ENCODE measurements at regions not wholly inside any gene's neighbourhood (a gene's known extent, or its start where the extent isn't known, plus 50 kb on each side); places are given as distances from the start of the nearest gene placed in this dataset.

DNA sequence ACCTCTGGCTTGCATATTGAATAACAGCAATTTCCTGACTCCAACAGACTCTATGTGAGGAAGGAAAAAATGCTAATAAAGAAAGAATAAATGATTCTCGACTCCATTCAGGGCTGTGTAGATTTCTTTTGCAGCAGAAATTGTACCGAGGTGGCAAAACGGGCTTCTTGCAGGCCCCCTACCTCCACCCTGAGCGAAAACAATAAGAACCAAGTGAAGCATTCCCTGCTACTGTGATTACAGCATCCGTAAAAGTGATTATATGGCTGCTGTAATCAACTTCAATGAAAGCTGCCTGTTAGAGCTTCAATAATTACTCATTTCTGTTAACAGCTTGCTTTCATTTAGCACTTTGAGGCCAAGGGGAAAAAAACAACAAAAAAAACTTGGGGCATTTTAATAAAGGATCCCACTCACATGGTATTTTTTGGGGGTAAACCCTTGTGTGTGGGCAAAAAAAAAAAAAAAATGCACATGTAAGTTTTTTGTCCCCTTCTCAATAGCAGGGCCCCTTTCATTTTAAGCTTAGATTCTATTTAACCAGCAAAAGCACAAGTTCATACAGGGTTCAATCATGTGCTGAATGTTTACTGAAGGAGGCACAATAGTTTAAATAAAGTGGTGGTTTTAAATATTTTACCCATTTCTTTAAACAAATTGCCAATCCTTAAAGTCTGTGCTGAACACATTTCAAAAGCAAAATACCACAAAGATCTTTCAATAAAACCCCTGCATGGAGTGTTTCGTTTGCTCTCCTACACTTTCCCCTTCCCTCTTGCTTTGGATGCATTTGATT, 271.6 kb downstream of the LMO4 start (continued):
- TF ChIP-seq, protein P1, sequence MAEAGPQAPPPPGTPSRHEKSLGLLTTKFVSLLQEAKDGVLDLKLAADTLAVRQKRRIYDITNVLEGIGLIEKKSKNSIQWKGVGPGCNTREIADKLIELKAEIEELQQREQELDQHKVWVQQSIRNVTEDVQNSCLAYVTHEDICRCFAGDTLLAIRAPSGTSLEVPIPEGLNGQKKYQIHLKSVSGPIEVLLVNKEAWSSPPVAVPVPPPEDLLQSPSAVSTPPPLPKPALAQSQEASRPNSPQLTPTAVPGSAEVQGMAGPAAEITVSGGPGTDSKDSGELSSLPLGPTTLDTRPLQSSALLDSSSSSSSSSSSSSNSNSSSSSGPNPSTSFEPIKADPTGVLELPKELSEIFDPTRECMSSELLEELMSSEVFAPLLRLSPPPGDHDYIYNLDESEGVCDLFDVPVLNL (CRISPR knock-in tag; IDR thresholded peaks at IDR 0.05; ENCODE audit: borderline replicate concordance, low read depth) = no peak
- TF ChIP-seq RORB (CRISPR knock-in tag; IDR thresholded peaks at IDR 0.05) (no peak), TEAD4 (CRISPR knock-in tag; IDR thresholded peaks at IDR 0.05) (no peak), ZNF317 (CRISPR knock-in tag; IDR thresholded peaks at IDR 0.05; ENCODE audit: borderline replicate concordance, low read depth) (no peak)
- TF ChIP-seq, protein P2, sequence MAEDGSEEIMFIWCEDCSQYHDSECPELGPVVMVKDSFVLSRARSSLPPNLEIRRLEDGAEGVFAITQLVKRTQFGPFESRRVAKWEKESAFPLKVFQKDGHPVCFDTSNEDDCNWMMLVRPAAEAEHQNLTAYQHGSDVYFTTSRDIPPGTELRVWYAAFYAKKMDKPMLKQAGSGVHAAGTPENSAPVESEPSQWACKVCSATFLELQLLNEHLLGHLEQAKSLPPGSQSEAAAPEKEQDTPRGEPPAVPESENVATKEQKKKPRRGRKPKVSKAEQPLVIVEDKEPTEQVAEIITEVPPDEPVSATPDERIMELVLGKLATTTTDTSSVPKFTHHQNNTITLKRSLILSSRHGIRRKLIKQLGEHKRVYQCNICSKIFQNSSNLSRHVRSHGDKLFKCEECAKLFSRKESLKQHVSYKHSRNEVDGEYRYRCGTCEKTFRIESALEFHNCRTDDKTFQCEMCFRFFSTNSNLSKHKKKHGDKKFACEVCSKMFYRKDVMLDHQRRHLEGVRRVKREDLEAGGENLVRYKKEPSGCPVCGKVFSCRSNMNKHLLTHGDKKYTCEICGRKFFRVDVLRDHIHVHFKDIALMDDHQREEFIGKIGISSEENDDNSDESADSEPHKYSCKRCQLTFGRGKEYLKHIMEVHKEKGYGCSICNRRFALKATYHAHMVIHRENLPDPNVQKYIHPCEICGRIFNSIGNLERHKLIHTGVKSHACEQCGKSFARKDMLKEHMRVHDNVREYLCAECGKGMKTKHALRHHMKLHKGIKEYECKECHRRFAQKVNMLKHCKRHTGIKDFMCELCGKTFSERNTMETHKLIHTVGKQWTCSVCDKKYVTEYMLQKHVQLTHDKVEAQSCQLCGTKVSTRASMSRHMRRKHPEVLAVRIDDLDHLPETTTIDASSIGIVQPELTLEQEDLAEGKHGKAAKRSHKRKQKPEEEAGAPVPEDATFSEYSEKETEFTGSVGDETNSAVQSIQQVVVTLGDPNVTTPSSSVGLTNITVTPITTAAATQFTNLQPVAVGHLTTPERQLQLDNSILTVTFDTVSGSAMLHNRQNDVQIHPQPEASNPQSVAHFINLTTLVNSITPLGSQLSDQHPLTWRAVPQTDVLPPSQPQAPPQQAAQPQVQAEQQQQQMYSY (CRISPR knock-in tag; IDR thresholded peaks at IDR 0.05) = no peak

DNA sequence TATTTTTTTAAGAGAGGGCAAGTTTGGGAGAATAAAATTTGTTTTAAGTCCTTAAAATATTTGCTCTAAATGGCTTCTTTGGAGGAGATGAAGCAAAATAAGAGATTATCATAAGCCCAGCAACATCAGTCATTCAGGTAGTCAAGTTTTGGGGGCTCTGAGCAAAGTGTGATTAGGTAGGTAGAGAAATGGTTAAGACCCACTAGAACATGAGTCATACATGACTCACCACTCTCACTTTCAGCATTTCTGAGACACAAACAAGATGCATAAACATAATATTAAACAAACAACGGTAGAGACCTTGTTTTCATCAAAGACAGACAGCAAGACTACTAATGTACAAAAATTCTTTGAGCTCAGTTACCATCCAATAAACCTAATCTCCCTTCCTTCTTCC, 272.2 kb downstream of the LMO4 start:
- DNase-seq (ENCODE audit: low spot score) = no peak
- CTCF ChIA-PET = interaction anchor here (0.7 kb wide), 1 partner anchor 270 kb away, joined by 3 read pairs; no protein-coding TSS in a partner anchor
- H3K4me3 Mint-ChIP-seq = no peak overlapping the region
- no peak for ATAC-seq
- POLR2A ChIA-PET = no interaction called here
- no peak overlapping the region for H3K27ac Mint-ChIP-seq
- no peaks in the 10 kb centered on the region for H3K27me3 Mint-ChIP-seq (ENCODE audit: low read depth)
- TF ChIP-seq ZNF232 (CRISPR knock-in tag; IDR thresholded peaks at IDR 0.05) (no peak), ZNF671 (CRISPR knock-in tag; IDR thresholded peaks at IDR 0.05) (no peak)
- TF ChIP-seq, protein P3, sequence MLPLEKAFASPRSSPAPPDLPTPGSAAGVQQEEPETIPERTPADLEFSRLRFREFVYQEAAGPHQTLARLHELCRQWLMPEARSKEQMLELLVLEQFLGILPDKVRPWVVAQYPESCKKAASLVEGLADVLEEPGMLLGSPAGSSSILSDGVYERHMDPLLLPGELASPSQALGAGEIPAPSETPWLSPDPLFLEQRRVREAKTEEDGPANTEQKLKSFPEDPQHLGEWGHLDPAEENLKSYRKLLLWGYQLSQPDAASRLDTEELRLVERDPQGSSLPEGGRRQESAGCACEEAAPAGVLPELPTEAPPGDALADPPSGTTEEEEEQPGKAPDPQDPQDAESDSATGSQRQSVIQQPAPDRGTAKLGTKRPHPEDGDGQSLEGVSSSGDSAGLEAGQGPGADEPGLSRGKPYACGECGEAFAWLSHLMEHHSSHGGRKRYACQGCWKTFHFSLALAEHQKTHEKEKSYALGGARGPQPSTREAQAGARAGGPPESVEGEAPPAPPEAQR (CRISPR knock-in tag; IDR thresholded peaks at IDR 0.05) = no peak
- TF ChIP-seq, protein P4, sequence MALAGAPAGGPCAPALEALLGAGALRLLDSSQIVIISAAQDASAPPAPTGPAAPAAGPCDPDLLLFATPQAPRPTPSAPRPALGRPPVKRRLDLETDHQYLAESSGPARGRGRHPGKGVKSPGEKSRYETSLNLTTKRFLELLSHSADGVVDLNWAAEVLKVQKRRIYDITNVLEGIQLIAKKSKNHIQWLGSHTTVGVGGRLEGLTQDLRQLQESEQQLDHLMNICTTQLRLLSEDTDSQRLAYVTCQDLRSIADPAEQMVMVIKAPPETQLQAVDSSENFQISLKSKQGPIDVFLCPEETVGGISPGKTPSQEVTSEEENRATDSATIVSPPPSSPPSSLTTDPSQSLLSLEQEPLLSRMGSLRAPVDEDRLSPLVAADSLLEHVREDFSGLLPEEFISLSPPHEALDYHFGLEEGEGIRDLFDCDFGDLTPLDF (CRISPR knock-in tag; IDR thresholded peaks at IDR 0.05) = no peak
- H3K36me3 Mint-ChIP-seq = no peaks in the 10 kb centered on the region
- peaks cover 30% of the 10 kb centered on the region for H3K4me1 Mint-ChIP-seq
- H3K9me3 Mint-ChIP-seq = peaks cover 18% of the 10 kb centered on the region

DNA sequence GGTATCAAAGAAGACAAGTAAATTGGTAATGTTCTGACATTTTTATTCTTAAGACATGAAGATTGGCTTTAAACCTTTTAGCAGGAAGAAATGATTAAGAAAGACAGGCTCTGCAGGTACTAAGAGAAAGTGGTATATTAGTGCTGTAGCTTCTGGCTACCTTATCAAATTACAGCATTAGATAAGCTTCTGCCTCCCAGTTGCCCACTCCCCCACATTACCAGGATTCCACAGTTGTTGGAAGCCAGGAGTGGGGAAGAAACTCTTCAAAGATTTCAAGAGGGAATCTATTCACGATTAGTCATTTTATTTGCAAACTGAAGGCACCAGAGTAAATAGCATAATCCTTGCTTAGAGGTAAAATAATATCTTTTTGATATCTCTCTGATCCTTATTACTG, 274.9 kb downstream of the LMO4 start:
- Mint-ChIP-seq H3K27ac (no peak overlapping the region), H3K4me1 (peaks cover 23% of the 10 kb centered on the region), H3K9me3 (peaks cover 24% of the 10 kb centered on the region), H3K36me3 (no peaks in the 10 kb centered on the region), H3K4me3 (no peak overlapping the region), H3K27me3 (ENCODE audit: low read depth) (no peaks in the 10 kb centered on the region)
- no peak for DNase-seq (ENCODE audit: low spot score)
- no peak for ATAC-seq
- CTCF ChIA-PET = no interaction called here
- POLR2A ChIA-PET = no interaction called here
- TF ChIP-seq KAT7 (CRISPR knock-in tag; IDR thresholded peaks at IDR 0.05; ENCODE audit: borderline replicate concordance) = no peak
- no peak for TF ChIP-seq TEAD4 (CRISPR knock-in tag; IDR thresholded peaks at IDR 0.05)
- no peak for TF ChIP-seq JUN (CRISPR knock-in tag; IDR thresholded peaks at IDR 0.05)
- TF ChIP-seq, protein P5, sequence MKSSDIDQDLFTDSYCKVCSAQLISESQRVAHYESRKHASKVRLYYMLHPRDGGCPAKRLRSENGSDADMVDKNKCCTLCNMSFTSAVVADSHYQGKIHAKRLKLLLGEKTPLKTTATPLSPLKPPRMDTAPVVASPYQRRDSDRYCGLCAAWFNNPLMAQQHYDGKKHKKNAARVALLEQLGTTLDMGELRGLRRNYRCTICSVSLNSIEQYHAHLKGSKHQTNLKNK (CRISPR knock-in tag; IDR thresholded peaks at IDR 0.05) = no peak
- no peak for TF ChIP-seq ZNF121 (CRISPR knock-in tag; IDR thresholded peaks at IDR 0.05)
- TF ChIP-seq NFYB (CRISPR knock-in tag; conservative IDR thresholded peaks at IDR 0.05; ENCODE audit: low read depth) = no peak
- TF ChIP-seq TEAD1 (CRISPR knock-in tag; IDR thresholded peaks at IDR 0.05) = no peak
- TF ChIP-seq, protein P6, sequence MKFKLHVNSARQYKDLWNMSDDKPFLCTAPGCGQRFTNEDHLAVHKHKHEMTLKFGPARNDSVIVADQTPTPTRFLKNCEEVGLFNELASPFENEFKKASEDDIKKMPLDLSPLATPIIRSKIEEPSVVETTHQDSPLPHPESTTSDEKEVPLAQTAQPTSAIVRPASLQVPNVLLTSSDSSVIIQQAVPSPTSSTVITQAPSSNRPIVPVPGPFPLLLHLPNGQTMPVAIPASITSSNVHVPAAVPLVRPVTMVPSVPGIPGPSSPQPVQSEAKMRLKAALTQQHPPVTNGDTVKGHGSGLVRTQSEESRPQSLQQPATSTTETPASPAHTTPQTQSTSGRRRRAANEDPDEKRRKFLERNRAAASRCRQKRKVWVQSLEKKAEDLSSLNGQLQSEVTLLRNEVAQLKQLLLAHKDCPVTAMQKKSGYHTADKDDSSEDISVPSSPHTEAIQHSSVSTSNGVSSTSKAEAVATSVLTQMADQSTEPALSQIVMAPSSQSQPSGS (CRISPR knock-in tag; IDR thresholded peaks at IDR 0.05; ENCODE audit: borderline replicate concordance, low read depth) = no peak
- TF ChIP-seq NR3C1 (CRISPR knock-in tag; conservative IDR thresholded peaks at IDR 0.05; ENCODE audit: low read depth) = no peak
- no peak for TF ChIP-seq NR1H2 (CRISPR knock-in tag; IDR thresholded peaks at IDR 0.05)
- no peak for TF ChIP-seq GRHL2 (CRISPR knock-in tag; IDR thresholded peaks at IDR 0.05; ENCODE audit: insufficient replicate concordance, severe bottlenecking)
- no peak for TF ChIP-seq FOXP1 (CRISPR knock-in tag; IDR thresholded peaks at IDR 0.05; ENCODE audit: borderline replicate concordance)
- TF ChIP-seq, protein P7, sequence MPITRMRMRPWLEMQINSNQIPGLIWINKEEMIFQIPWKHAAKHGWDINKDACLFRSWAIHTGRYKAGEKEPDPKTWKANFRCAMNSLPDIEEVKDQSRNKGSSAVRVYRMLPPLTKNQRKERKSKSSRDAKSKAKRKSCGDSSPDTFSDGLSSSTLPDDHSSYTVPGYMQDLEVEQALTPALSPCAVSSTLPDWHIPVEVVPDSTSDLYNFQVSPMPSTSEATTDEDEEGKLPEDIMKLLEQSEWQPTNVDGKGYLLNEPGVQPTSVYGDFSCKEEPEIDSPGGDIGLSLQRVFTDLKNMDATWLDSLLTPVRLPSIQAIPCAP (CRISPR knock-in tag; IDR thresholded peaks at IDR 0.05) = no peak
- TF ChIP-seq NR2C2 (CRISPR knock-in tag; IDR thresholded peaks at IDR 0.05) = no peak
- TF ChIP-seq TP53 (CRISPR knock-in tag; IDR thresholded peaks at IDR 0.05) = no peak
- TF ChIP-seq SOX15 (CRISPR knock-in tag; IDR thresholded peaks at IDR 0.05) = no peak
